Omental fat pad (tissue), 3 donors: ENCODE measurements at regions not wholly inside any gene's neighbourhood (a gene's known extent, or its start where the extent isn't known, plus 50 kb on each side); places are given as distances from the start of the nearest gene placed in this dataset.

ENCODE experiments used
- ATAC-seq: fragments of 150-250 bp; one replicate; pipeline ENCODE4 v1.9.1; 2016; ENCODE audit warnings: mild to moderate bottlenecking, moderate library complexity; ENCODE audit not compliant: low FRiP score
- DNase-seq: peaks from one replicate; pipeline ENCODE4 v3.0.0-alpha.2; 2019; ENCODE audit warnings: low spot score
- TF ChIP-seq, protein P1 (sequence below), 3 donors: fragments of 450-650 bp; IDR thresholded peaks; one replicate each; pipeline ENCODE4 v1.5.1; 2016 to 2017; ENCODE audit warnings: antibody characterized with exemption in 3 of 3, mild to moderate bottlenecking in 3 of 3, moderate library complexity in 2 of 3

DNA sequence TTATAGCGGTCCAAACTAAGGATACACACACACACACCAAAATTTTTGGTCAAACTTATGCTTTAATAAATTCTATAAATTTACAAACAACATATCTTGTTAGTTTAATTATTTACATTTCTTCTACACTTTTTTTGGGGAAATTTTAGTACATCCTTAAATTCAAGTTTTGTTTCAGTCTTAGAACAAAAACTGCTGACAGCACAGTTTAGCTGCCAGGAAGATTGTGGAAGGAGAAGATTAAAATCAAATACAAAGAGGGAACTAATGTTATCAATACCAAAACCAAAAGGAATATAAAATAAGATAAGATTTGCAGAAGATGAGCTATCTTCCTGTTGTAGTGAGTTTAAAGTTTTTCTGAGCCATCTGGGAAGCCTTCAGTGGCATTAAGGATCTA, 368.8 kb downstream of the AASDHPPT start:
- TF ChIP-seq, protein P1, sequence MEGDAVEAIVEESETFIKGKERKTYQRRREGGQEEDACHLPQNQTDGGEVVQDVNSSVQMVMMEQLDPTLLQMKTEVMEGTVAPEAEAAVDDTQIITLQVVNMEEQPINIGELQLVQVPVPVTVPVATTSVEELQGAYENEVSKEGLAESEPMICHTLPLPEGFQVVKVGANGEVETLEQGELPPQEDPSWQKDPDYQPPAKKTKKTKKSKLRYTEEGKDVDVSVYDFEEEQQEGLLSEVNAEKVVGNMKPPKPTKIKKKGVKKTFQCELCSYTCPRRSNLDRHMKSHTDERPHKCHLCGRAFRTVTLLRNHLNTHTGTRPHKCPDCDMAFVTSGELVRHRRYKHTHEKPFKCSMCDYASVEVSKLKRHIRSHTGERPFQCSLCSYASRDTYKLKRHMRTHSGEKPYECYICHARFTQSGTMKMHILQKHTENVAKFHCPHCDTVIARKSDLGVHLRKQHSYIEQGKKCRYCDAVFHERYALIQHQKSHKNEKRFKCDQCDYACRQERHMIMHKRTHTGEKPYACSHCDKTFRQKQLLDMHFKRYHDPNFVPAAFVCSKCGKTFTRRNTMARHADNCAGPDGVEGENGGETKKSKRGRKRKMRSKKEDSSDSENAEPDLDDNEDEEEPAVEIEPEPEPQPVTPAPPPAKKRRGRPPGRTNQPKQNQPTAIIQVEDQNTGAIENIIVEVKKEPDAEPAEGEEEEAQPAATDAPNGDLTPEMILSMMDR (IDR thresholded peaks at IDR 0.05): no peak
- DNase-seq (no peak), ATAC-seq (no peak)

GRCh38 chr11:106446955-106447354, 369.5 kb downstream of the AASDHPPT start:
- ATAC-seq (no peak), DNase-seq (no peak)
- TF ChIP-seq, protein P1 (IDR thresholded peaks at IDR 0.05): no peak

- TF ChIP-seq, protein P1 (IDR thresholded peaks at IDR 0.05): no peak
- no peak for ATAC-seq
- no peak for DNase-seq
These were observed 370.2 kb downstream of the AASDHPPT start for GRCh38 chr11:106447631-106448191.

- TF ChIP-seq, protein P1 (IDR thresholded peaks at IDR 0.05): no peak
- ATAC-seq (no peak), DNase-seq (no peak)
These were observed 372.3 kb downstream of the AASDHPPT start for GRCh38 chr11:106449763-106450162.

- TF ChIP-seq, protein P1 (IDR thresholded peaks at IDR 0.05): no peak
- no peak for ATAC-seq
- no peak for DNase-seq
These were observed 373.9 kb downstream of the AASDHPPT start for GRCh38 chr11:106451228-106451922.

DNA sequence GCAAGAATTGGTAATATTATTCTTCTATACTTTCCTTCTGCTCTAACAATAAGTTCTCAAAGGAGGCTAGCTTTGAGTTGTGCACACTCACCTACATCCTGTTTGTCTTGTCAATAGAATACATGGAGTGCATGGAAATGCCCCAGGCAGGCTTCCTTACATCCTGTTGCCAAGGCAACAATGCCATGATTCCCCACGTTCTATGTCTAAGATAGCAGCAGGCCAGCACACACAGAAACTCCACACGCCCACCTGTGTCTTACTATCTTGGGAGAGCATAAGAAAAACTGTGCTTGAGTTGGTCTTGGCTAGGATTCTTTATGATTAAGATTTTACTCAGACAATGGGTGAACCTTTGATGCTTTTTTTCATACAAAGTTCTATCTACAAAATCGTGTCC, 379.2 kb downstream of the AASDHPPT start:
- TF ChIP-seq, protein P1 (IDR thresholded peaks at IDR 0.05): no peak
- ATAC-seq: no peak
- DNase-seq: no peak

DNA sequence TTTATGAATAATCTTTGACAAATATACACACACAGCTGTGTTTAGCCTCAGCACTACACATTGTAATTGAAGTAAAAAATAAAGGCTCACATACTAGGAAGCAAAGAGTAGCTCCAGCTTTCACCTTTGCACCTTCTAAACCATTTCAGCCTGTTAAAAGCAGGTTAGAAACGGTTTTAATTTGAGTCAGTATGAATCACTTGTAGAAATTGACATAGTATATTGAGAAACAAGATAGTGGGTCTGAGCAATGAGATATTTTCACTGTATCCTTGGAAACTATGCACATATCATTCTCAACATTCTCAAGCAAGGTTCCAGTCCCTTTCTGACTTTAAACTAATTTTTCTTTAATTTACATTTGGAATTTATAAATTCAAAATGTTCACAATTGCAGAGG, 380.3 kb downstream of the AASDHPPT start:
- ATAC-seq (peak; percentile 64), DNase-seq (no peak)
- TF ChIP-seq, protein P1 (IDR thresholded peaks at IDR 0.05): no peak
